HEK293 (cell line): ENCODE measurements at regions not wholly inside any gene's neighbourhood (a gene's known extent, or its start where the extent isn't known, plus 50 kb on each side); places are given as distances from the start of the nearest gene placed in this dataset.

ENCODE experiments used
- ATF2 ChIP-seq: fragments of 450-650 bp; formaldehyde crosslinking; IDR thresholded peaks from 2 replicates; pipeline ENCODE4 v1.5.1; 2016; ENCODE audit warnings: missing biosample characterization, missing genetic modification characterization, low read depth
- CTCF ChIP-seq: fragments of 450-650 bp; formaldehyde crosslinking; IDR thresholded peaks from 2 replicates; pipeline ENCODE4 v1.5.1; 2016; ENCODE audit warnings: missing biosample characterization, missing genetic modification characterization
- HOXA7 ChIP-seq: sonication (generic); formaldehyde crosslinking; IDR thresholded peaks from 2 replicates; pipeline ENCODE4 v1.8.1; 2022; ENCODE audit warnings: missing genetic modification reagents, borderline replicate concordance
- KLF1 ChIP-seq: fragments of 450-650 bp; formaldehyde crosslinking; IDR thresholded peaks from 2 replicates; pipeline ENCODE4 v1.5.1; 2016; ENCODE audit warnings: missing biosample characterization, missing genetic modification characterization
- KLF16 ChIP-seq: fragments of 450-650 bp; formaldehyde crosslinking; IDR thresholded peaks from 2 replicates; pipeline ENCODE4 v1.5.1; 2017; ENCODE audit warnings: missing biosample characterization, missing genetic modification characterization
- KLF9 ChIP-seq: fragments of 450-650 bp; formaldehyde crosslinking; IDR thresholded peaks from 2 replicates; pipeline ENCODE4 v1.5.1; 2016; ENCODE audit warnings: missing biosample characterization, missing genetic modification characterization, low read depth
- REST ChIP-seq: fragments of 450-650 bp; formaldehyde crosslinking; IDR thresholded peaks from 2 replicates; pipeline ENCODE4 v1.5.1; 2016; ENCODE audit warnings: missing biosample characterization, missing genetic modification characterization
- ZNF155 ChIP-seq: fragments of 450-650 bp; formaldehyde crosslinking; IDR thresholded peaks from 2 replicates; pipeline ENCODE4 v1.5.1; 2016; ENCODE audit warnings: missing biosample characterization, missing genetic modification characterization
- ZNF184 ChIP-seq: fragments of 450-650 bp; IDR thresholded peaks from 2 replicates; pipeline ENCODE4 v1.5.1; 2018; ENCODE audit warnings: missing biosample characterization, mild to moderate bottlenecking, missing genetic modification characterization
- ZNF558 ChIP-seq: fragments of 450-650 bp; formaldehyde crosslinking; IDR thresholded peaks from 2 replicates; pipeline ENCODE4 v1.5.1; 2016; ENCODE audit warnings: missing biosample characterization, missing genetic modification characterization
- ZNF629 ChIP-seq: fragments of 450-650 bp; formaldehyde crosslinking; IDR thresholded peaks from 2 replicates; pipeline ENCODE4 v1.5.1; 2017; ENCODE audit warnings: missing biosample characterization, missing genetic modification characterization
- ZSCAN5A ChIP-seq: fragments of 450-650 bp; formaldehyde crosslinking; IDR thresholded peaks from 2 replicates; pipeline ENCODE4 v1.5.1; 2016; ENCODE audit warnings: missing biosample characterization, missing genetic modification characterization

- TF ChIP-seq KLF9 (tag by site-specific recombination) (no peak), CTCF (tag by site-specific recombination) (no peak), ATF2 (no peak), ZNF629 (no peak), ZSCAN5A (tag by site-specific recombination) (no peak), REST (no peak), HOXA7 (CRISPR knock-in tag) (no peak), ZNF155 (no peak), ZNF184 (no peak), KLF1 (tag by site-specific recombination) (no peak), KLF16 (tag by site-specific recombination) (no peak), ZNF558 (tag by site-specific recombination) (no peak)
These were observed 132.2 kb upstream of the TMTC2 start for GRCh38 chr12:82554529-82554928.
